Glomerular endothelial cell (primary cell): ENCODE measurements at regions not wholly inside any gene's neighbourhood (a gene's known extent, or its start where the extent isn't known, plus 50 kb on each side); places are given as distances from the start of the nearest gene placed in this dataset.

Source experiments
- DNase-seq: peaks from one replicate; pipeline ENCODE4 v3.0.0-alpha.2; 2011; ENCODE audit warnings: low read depth, low spot score; ENCODE audit errors: extremely low read depth

DNA sequence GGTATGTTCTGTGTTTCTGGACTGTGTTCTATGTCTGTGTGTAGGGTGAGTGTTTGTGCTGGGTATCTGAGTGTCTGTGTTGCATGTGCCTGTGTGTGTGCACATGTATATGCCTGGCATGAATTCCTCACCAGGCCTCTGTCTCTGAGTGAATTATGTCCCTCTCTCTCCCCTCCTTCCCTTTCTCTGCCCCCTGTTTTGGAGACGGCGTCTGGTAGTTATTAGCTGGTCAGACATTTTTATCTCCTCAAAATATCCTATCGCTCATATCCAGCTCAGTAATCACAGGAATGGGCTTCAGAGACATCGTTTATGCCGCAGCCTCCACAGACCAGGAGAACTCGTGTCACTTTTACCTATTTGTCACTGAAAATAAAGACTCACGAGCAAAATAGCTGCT lies 483.2 kb upstream of the BRINP1 start:
- no peak for DNase-seq

DNA sequence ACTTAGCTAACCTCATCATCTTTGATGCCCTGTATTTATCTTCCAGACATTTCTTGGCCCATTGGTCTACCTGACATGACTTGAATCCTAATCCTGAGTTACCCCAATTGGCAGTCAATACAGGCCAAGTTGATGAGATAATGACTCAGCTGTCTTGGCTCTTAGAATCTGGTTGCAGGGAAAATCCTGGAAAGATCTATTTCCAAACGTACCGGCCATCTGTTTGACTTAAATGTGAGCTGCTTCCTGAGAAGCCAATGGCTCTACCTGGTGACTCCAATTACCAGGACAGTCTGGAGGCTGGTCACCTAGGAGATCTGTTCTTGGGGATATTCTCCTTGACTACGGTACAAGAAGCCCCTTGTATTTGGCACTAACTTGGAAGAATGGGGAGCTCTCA lies 475.2 kb upstream of the BRINP1 start:
- no peak for DNase-seq

- DNase-seq, result no peak
Observed at GRCh38 chr9:119841016-119841415, 471.8 kb upstream of the BRINP1 start.

- DNase-seq, result no peak
Observed at GRCh38 chr9:119839888-119840287, 470.7 kb upstream of the BRINP1 start.

DNA sequence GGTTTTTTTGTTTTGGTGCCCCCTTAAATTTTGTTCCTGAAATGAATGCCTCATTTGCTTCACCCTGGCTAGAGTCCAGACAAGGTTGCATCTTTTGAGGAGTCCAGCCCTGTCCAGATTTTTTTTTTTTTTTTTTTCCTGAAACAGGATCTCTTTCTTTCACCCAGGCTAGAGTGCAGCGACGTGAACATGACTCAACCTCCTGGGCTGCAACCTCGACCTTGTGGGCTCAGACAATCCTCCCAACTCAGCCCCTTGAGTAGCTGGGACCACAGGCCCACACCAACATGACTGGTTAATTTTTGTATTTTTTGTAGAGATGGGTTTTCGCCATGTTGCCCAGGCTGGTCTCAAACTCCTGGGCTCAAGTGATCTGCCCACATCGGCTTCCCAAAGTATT lies 469.0 kb upstream of the BRINP1 start:
- DNase-seq, result no peak

DNA sequence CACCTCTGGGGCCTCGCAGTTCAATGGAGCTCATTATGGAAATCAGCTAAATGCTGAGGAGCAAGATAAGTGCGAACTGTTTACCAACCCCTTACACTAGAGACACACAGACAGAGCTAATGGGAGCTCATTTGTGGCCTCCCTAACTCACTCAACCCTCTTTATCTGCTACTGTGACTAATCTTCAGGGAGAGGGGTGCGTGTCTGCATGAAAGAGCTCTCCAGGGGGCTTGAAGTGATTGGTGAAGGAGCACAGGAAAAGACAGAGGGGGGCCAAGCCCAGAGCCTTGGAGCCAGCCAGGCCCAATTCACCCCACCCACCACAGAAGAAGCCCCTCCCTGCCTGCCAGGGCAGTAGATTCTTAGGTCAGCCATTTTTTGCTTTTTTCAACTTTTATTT lies 466.8 kb upstream of the BRINP1 start:
- DNase-seq, result no peak

DNA sequence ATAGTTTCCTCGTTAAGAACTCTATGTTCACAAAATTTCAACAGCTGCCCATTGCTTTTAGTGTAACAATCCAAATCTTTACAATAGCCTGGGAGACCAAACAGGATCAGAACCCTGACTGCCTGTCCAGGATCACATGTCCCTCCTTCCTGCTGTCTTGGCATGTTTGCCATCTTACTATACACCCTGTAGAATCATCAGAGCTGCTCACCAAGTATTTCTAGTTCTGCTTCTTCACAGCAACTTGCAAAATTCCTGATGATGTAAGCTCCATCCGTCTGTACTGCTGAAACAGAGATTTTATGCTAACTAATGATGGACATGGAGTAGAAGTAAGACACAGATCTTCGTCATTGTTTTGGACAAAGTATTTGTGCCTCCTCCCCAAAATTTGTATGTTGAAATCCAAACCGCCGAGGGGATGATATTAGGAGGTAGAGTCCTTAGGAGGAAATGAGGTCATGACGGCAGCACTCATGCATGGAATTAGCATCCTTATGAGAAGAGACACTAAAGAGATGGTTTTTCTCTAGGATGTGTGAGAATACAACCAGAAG lies 464.9 kb upstream of the BRINP1 start:
- no peak for DNase-seq

DNA sequence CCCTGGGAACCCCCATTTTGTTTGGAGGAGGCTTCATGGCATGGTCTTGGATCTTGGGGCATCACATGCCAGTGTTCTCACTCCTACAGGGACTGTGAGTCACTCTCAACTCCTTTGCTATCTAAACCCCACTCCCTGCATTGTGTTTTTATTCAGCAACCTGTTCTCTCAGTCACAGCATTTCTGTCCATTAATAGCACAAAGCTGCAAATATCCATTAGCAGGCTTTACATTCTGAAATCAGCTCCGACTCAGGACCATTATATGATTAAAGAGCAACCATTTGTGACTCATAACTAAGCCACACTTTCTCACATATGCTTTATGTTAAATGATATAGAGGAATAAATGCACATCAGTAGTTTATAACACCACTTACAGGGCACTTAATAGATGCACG lies 462.1 kb upstream of the BRINP1 start:
- DNase-seq, result no peak

- no peak for DNase-seq
Observed at GRCh38 chr9:119829748-119830147, 460.5 kb upstream of the BRINP1 start.

DNA sequence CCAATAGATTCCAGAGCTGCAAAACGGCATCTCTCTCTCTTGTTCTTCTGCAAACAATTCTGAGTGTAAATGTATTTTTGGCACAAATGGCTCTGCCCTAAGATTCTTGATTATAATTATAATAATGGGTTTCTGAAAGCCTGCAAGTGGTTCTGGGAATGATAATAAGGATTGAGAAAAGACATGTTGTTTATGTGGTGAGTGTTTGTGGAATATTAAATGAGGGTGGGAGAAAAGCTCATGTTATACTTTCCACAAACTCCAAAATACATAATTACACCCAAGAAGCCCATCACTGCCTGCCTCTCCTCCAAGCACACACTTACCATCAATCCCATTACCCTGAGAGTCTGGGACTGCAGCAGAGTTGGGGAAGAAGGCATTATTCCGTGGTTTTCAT lies 460.0 kb upstream of the BRINP1 start:
- DNase-seq, result no peak

- DNase-seq, result no peak
Observed at GRCh38 chr9:119827526-119827925, 458.3 kb upstream of the BRINP1 start.

DNA sequence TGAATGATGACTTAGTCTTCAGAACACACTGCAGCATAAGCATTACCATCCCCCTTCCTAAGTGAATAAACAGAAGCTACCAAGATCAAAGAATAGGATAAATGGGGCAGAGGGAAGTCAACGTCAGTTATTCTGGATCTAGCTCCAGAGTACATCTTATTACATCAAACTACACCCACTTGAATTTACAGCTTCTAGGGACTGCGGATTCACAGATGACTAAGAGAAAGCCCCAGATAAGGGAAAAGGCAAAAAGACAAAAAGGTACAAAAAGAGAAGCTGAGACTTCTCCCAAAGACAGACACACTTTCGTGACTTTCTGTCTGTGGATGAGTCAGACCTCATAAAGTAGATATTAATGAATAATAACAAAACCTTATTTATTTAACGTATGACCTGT lies 457.9 kb upstream of the BRINP1 start:
- no peak for DNase-seq

DNA sequence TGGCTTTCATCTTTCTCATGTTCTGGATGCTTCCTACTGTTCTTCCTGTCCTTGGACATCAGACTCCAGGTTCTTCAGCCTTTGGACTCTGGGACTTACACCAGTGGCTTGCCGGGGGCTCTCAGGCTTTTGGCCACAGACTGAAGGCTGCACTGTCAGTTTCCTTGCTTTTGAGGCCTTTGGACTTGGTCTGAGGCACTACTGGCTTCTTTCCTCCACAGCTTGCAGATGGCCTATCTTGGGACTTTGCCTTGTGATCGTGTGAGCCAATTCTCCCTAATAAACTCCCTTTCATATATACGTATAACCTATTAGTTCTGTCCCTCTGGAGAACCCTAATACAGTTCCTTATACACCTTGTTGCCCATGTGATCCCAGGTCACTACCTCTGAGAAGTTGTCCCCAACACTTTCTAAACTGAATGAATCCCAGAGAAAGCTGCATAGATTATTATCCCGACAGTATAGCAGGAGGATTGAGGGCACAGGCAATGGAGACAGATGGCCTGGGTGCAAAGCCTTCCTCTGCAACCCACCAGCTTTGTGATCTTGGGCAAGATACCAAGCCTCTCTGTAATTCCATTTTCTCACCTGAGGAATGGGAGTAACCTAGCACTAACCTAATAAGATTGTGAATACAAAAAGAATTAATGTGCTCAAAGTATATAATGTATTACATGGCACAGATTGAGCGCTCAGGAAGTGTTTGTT lies 449.6 kb upstream of the BRINP1 start:
- no peak for DNase-seq

DNA sequence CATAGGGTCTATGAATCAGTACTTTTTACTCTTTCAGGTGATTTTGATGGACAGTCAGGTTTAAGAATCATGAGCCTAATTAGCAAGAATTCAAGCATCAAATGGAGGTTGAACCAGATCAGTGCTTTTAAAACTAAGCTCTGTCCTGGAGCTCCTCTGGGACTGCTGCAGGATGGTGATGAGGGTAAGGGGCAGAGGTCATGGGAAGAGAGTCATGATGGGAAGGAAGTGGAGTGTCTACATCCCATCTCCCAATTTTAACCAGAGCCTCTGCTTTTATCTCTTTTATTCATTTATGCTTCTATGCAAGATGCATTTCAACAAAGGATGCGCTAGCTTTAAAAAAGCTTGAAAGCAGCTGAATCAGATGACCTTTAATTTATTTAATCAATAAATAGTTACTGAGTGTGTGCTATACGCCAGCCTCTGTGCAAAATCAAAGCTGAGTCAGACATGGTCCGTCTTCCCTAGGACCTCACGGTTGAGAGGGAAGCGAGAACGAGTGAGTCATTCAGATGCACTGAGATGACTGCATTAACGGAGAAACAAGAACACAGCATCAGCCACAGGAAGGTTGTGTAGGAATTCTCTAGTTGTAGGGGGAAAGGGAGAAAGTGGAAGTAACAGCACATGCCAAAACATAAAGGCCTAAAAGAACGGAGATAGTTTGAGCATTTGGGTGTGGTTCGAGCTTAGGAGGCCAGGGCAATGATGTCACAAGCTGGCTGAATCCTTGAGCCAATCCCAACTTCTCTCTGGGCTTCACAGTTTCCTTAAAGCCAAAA lies 441.6 kb upstream of the BRINP1 start:
- no peak for DNase-seq

- DNase-seq, result no peak
Observed at GRCh38 chr9:119803679-119804078, 434.4 kb upstream of the BRINP1 start.

DNA sequence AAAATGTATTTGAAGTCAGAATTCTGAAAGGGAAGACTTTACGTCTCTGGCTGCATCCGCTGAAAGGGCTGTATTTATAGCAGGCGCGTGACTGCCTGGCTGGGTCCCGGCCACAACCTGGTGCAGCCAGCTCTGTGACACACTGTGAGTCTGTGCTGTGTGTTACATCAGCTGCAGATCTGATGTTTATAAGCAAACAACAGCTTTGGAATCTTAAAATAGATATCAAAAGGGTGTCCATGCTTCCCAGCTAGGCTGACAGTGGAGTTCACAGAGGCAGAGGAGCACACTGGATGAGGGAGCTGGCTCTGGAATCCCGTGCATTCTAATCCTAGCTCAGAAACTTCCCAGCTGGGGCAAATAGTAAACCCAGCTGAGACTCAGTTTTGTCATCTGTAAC lies 433.4 kb upstream of the BRINP1 start:
- DNase-seq, result no peak

DNA sequence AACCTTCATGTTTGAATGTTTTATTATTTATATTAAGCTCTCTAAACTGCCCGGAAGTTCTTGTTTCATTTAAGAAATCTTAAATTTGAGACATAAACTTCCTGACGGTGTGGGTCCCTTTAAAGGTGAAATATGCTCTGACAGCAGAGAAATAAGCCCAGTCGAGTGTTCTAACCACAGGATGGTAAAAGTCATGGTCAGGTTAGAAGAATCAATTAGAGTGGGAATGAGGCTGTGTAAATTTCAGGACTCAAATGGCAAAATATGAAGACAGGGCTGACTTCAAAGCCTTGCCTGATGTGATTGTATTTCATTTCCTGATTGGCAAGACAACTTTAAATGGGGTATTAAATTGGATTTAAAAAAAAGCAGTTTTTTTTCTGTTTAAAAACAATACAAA lies 432.9 kb upstream of the BRINP1 start:
- no peak for DNase-seq

DNA sequence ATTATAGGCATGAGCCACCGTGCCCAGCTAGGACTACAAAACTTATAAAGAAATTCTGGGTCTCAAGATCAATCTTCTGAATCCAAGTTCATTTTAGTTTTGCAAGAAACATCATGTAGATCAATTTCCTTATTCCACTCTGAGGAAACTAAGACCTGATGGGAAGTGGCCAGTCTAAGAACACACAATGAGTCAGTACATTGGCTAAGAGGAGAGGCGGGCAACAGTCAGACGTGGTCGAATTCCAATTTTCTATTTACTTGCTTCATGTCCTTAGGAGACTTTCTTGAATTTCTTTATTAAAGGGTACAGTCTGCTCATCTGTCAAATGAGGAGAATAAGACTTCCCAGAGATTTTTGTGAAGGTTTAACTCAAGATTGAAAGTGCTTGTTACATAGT lies 432.1 kb upstream of the BRINP1 start:
- no peak for DNase-seq

GRCh38 chr9:119795395-119795794 lies 426.2 kb upstream of the BRINP1 start:
- no peak for DNase-seq

DNA sequence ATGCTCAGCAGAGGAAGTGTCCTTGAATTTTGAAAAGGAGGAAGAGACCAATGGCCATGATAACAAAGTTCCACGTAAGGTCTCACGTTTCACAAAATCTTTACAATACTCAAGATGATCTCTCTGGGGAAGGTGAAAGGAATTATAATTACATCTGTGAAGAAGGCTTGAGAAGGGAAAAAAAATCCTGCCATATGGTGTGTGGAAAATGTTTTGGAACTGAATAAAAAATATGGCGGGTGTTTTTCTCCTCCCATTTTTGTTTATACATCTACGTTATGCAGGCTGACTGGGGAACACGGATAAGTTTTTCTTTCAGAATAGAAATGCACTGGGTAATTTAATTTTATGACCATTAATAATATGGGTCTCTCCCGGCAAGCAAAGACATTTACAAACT lies 425.6 kb upstream of the BRINP1 start:
- DNase-seq, result no peak

DNA sequence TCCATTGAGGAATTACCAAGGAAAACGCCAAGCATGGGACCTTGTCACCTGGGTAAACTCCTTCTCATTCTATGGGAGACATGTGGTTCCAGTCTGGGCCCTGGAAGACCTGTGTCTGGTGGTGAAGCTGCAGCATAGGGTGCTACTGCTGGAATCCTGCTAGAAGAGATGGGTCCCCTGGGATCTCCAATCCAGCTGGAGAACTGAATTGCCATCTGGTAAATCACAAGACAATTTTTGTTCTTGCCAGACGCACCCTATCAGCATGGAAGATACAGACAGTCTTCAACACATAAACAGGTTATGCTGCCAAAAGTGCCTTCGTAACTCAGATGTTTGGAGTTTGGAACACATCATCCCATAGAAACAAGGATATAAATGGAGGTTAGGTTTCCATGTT lies 424.0 kb upstream of the BRINP1 start:
- DNase-seq, result no peak

DNA sequence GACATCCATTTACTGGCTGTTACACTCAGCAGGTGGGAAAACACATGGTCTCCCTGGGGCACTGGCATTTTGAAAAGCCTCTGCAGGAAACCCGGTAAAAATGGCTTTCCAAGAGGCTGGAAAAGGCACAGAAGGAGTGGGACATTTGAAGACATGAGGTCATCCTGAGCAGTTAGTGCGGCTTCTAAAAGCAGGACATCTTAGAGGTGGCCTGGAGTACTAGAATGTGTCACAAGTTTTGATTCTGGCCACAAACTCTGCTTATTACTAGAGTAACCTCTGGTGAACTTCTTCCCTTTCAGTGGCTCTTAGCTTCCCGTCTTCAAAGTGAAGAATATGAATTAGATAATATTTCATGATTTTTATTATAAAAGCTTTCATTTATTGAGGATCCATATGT lies 423.0 kb upstream of the BRINP1 start:
- DNase-seq, result no peak
